SU-DHL-6 (cell line): ENCODE measurements at regions not wholly inside any gene's neighbourhood (a gene's known extent, or its start where the extent isn't known, plus 50 kb on each side); places are given as distances from the start of the nearest gene placed in this dataset.

Source experiments
- CTCF ChIP-seq: fragments of 200-600 bp; sonication (generic); IDR thresholded peaks from one replicate; pipeline ENCODE4 v1.5.1; 2017; ENCODE audit warnings: antibody characterized with exemption, mild to moderate bottlenecking, low read length, moderate library complexity; ENCODE audit not compliant: insufficient read depth, poor library complexity, severe bottlenecking
- EZH2phosphoT487 ChIP-seq: fragments of 200-600 bp; sonication (generic), shearing (Covaris generic); conservative IDR thresholded peaks from 2 replicates; pipeline ENCODE4 v1.6.1; 2018; ENCODE audit warnings: mild to moderate bottlenecking, antibody characterized with exemption, low read length, moderate library complexity, mixed read lengths

DNA sequence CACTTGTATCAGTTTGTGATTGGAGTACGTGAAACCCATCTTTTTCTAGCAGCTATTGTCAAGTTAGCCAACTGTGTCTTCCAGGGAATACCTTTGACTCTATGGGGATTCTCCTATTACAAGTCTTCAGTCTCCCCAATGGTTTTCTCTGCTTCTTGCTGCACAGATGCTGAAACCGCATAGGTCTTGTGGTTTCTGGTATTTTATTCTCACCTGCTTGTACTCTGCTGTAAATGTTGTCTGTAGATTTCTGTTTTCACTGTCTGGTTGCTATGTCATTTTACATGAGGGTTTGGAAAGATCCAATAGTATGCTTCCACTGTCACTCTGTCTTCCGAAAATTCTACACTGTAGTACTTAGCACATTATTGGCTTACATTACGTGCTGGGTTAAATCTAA is 1196.9 kb upstream of the C9orf72 start:
- no peak for TF ChIP-seq CTCF
- no peak for TF ChIP-seq EZH2phosphoT487
